DMS79 treated with DMSO at 0.1 percent for 48 hours (cell line): ENCODE measurements at regions not wholly inside any gene's neighbourhood (a gene's known extent, or its start where the extent isn't known, plus 50 kb on each side); places are given as distances from the start of the nearest gene placed in this dataset.
"Not testable (repeated sequence)": the region's sequence is repeated elsewhere in the genome, so short reads cannot be mapped to it uniquely, and the experiment has no call there.

ENCODE experiments used
- DNase-seq: peaks from one replicate; lab custom pipeline; 2025; lab: John Stamatoyannopoulos, UW

DNA sequence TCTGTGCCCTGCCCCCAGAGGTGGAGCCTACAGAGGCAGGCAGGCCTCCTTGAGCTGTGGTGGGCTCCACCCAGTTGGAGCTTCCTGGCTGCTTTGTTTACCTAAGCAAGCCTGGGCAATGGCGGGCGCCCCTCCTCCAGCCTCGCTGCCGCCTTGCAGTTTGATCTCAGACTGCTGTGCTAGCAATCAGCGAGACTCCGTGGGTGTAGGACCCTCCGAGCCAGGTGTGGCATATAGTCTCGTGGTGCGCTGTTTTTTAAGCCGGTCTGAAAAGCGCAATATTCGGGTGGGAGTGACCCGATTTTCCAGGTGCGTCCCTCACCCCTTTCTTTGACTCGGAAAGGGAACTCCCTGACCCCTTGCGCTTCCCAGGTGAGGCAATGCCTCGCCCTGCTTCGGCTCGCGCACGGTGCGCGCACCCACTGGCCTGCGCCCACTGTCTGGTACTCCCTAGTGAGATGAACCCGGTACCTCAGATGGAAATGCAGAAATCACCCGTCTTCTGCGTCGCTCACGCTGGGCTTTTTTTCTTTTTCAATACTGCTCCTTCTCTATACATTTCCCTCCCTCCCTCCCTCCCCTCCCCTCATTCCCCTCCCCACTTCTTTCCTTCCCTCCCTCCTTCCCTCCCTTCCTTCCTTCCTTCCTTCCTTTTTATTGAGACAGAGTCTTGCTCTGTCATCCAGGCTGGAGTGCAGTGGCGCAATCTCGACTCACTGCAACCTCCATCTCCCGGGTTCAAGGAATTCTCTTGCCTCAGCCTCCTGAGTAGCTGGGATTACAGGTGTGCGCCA, 197.1 kb upstream of the TBL1XR1 start:
- DNase-seq = not testable (repeated sequence)

- DNase-seq = no peak
Observed at GRCh38 chr3:177396733-177397132, 199.5 kb upstream of the TBL1XR1 start.

- DNase-seq = no peak
Observed at GRCh38 chr3:177401375-177401774, 204.1 kb upstream of the TBL1XR1 start.

DNA sequence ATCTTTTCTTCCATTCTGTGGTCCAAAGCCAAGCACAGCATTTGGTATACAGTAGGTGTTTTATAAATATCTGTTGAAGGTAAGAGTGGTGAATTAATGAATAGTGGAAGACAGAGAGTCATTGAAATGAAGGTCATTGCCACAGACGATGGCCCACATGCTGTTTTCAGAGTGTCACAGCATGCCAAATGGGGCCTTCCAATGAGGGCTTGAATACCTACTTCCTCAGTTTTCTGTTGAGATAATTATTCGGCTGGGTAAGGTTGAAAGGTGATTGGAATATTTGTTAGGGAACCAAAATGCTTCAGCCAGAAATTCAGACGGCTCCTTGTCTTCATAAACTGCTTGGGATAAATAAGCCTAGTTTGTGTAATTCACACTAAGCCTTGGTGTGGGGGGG, 205.3 kb upstream of the TBL1XR1 start:
- DNase-seq = no peak

- DNase-seq = peak; percentile 73
Observed at GRCh38 chr3:177405191-177405672, 207.9 kb upstream of the TBL1XR1 start.

GRCh38 chr3:177410730-177411129, 213.4 kb upstream of the TBL1XR1 start:
- DNase-seq = peak; percentile 32

DNA sequence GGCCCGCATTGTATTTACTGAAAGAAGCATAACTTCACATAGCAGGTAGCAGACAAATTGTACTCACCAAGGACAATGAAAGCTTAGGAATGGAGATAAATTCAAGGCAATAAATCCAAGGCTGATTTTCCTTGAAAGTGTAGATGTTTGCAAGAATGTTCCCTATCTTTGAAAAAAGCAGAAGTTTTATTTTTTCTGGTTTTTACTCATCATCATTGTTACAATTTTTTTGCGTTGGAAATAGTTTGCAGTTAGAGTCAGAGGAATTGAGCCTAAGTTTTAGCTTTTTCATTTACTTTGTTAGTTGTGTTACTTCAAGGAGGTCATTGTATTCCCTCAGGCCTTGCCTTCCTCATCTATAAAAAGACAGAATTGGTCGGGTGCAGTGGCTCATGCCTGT, 213.9 kb upstream of the TBL1XR1 start:
- DNase-seq = no peak

GRCh38 chr3:177412677-177413170, 215.4 kb upstream of the TBL1XR1 start:
- DNase-seq = not testable (repeated sequence)

DNA sequence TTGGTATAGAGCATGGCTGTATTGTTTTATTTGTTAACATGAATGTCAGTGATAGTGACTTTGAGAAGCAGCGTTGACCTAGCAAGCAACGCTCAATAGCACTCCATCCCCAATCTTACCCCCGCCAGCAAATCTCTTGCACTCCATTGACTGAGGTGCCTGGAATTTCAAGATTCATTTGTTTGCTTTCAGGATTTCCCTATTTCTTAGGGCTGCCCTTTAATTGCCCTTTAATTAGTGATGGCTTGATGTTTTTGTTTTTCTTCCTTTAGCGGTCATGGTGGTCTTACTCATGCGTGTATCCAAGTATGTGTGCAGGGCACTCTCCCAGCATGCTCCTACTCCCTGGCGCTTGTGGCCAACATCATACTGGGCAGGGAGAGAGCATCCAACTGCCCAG, 216.8 kb upstream of the TBL1XR1 start:
- no peak for DNase-seq

DNA sequence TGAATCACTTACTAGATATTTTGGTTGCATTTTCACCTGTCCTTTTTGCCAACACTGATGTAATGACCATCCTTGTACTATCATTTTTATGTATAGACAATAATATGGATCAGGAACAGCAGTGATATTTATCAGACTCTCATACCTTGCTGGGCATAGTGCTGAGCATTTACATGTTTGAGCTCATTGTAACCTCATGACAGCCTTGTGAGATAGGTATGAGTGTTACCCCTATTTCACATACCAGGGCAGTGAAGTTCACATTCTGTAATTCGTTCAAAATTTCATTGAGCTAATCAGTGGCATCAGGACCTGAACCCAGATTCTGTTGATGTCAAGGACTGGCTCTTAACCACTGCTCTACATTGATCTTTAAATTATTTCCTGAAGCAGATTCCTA, 221.5 kb upstream of the TBL1XR1 start:
- no peak for DNase-seq

GRCh38 chr3:177419904-177420601, 222.8 kb upstream of the TBL1XR1 start:
- DNase-seq = no peak

GRCh38 chr3:177420651-177421480, 223.6 kb upstream of the TBL1XR1 start:
- no peak for DNase-seq

- DNase-seq = no peak
Observed at GRCh38 chr3:177421481-177421785, 224.2 kb upstream of the TBL1XR1 start.

DNA sequence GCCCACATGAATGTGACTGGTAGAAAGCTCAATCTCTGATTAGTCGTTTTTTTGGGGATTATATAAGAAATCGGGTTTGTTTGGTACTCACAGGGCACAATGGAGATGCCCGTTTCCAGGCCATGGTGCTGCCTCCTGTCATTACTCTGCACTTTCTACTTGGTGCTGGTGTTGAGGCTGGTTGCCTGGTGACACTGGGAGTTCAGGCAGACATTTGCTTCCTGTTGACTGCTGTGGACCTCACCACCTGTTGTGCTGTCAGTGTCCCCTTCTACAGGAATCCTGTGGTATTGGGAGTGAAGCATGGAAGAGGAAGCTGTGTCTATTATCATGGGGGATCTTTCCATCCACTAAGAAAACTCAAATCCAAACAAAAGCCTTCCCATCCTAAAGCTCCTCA, 227.2 kb upstream of the TBL1XR1 start:
- DNase-seq = no peak

GRCh38 chr3:177425042-177425441, 227.8 kb upstream of the TBL1XR1 start:
- DNase-seq = no peak

GRCh38 chr3:177426106-177426877, 229.0 kb upstream of the TBL1XR1 start:
- DNase-seq = no peak

- no peak for DNase-seq
Observed at GRCh38 chr3:177426878-177427495, 229.7 kb upstream of the TBL1XR1 start.

GRCh38 chr3:177427540-177427939, 230.3 kb upstream of the TBL1XR1 start:
- DNase-seq = no peak

DNA sequence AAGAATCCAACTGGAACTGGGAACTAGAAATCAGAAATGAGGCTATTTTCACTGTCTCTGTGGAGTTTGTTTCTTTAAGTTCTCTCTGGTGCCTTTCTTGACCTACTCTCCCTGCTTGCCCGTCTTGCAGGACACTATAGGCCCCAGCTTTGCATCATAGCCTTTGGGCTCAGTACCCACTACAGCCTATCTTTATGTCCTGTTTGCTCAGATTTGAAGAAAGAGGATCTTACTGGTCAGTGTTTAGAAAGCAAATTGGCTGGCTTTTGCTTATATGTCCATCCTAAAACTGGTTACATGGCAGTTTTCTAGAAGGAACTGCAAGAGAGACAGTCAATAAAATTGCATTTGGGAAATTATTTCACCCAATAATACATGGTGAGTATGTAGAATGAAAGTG, 231.8 kb upstream of the TBL1XR1 start:
- no peak for DNase-seq

- no peak for DNase-seq
Observed at GRCh38 chr3:177429771-177430170, 232.5 kb upstream of the TBL1XR1 start.

DNA sequence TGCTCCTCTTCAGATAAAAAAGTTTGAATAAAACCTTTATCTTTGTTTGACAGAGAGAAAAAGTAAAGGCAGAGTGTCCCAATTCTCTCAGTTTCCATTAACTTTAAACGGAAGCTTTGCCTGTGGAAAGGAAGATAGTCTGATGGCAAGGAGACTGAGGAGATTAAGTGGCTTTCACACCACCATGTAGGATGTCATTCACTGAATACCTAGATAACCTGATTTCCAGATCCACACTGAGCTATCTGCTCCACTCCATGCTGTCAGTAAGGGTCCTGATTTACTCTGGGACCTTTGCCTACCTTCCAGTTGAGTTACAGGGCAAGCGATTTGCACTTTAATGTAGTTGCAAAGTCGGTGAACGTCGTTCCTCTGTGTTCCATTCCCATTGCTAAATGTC, 233.4 kb upstream of the TBL1XR1 start:
- no peak for DNase-seq
